ENCODE measurements at regions not wholly inside any gene's neighbourhood (a gene's known extent, or its start where the extent isn't known, plus 50 kb on each side); places are given as distances from the start of the nearest gene placed in this dataset.

DNA sequence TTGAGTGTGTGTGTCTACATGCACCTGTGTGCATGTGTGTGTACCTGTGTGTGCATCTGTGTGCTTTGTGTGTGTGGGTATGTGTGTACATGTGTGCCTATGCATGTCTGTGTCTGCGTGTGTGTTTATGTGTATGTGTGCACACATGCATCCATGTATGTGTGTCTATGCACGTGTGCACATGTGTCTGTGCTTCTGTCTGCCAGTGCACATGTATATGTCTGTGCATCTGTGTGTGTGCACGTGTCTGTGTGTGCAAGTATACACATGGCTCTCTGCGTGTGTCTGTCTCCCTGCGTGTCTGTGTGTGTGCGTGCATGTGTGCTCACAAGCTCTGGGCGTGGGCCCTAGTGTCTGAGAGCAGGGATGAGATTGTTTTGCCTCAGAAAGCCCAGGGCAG is 85.3 kb upstream of the SEC14L1 start:
- TF ChIP-seq, protein P1, sequence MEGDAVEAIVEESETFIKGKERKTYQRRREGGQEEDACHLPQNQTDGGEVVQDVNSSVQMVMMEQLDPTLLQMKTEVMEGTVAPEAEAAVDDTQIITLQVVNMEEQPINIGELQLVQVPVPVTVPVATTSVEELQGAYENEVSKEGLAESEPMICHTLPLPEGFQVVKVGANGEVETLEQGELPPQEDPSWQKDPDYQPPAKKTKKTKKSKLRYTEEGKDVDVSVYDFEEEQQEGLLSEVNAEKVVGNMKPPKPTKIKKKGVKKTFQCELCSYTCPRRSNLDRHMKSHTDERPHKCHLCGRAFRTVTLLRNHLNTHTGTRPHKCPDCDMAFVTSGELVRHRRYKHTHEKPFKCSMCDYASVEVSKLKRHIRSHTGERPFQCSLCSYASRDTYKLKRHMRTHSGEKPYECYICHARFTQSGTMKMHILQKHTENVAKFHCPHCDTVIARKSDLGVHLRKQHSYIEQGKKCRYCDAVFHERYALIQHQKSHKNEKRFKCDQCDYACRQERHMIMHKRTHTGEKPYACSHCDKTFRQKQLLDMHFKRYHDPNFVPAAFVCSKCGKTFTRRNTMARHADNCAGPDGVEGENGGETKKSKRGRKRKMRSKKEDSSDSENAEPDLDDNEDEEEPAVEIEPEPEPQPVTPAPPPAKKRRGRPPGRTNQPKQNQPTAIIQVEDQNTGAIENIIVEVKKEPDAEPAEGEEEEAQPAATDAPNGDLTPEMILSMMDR (IDR thresholded peaks at IDR 0.05; ENCODE audit: low read depth, low read length, poor library complexity, severe bottlenecking): no peak
- TF ChIP-seq EZH2phosphoT487 (IDR thresholded peaks at IDR 0.05; ENCODE audit: borderline replicate concordance, low read length): no peak
